ENCODE measurements at regions not wholly inside any gene's neighbourhood (a gene's known extent, or its start where the extent isn't known, plus 50 kb on each side); places are given as distances from the start of the nearest gene placed in this dataset.

- TF ChIP-seq ZFX (IDR thresholded peaks at IDR 0.05) (no peak), CTCF (conservative IDR thresholded peaks at IDR 0.05) (no peak)
- H3K27ac ChIP-seq, result no peak overlapping the region
Measured at GRCh38 chr12:64998371-64999147, 122.5 kb downstream of the WIF1 start.

GRCh38 chr12:64999148-64999425 is 122.0 kb downstream of the WIF1 start:
- no peak overlapping the region for H3K27ac ChIP-seq
- TF ChIP-seq ZFX (IDR thresholded peaks at IDR 0.05) (no peak), CTCF (conservative IDR thresholded peaks at IDR 0.05) (no peak)
